EH (cell line): ENCODE measurements at regions not wholly inside any gene's neighbourhood (a gene's known extent, or its start where the extent isn't known, plus 50 kb on each side); places are given as distances from the start of the nearest gene placed in this dataset.

Source experiments
- DNase-seq: peaks from one replicate; pipeline ENCODE4 v3.0.0-alpha.2; 2015; ENCODE audit warnings: low read depth

DNA sequence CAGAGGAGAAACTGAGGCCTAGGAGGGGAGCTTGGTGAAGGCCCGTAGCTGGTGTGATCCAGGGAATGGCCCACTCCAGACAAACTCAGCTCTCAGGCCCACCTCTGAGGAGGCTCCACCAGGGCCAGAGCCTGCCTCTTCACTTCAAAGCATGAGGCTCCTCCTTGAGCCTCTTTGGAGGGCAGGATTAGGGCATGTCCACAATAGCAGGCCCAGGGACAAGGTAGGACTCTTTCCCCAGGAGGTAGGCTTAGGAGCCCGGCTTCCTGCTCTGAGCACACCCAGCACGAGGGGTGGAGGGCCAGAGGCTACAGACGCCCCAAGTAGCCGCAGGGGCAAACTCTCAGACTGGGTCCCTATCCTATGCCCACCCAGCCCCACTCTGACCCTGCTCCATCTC is 164.6 kb upstream of the ZMIZ1 start:
- DNase-seq = no peak

- DNase-seq = no peak
These were observed 163.5 kb upstream of the ZMIZ1 start for GRCh38 chr10:78905015-78905956.

- DNase-seq = no peak
These were observed 162.8 kb upstream of the ZMIZ1 start for GRCh38 chr10:78905957-78906308.

DNA sequence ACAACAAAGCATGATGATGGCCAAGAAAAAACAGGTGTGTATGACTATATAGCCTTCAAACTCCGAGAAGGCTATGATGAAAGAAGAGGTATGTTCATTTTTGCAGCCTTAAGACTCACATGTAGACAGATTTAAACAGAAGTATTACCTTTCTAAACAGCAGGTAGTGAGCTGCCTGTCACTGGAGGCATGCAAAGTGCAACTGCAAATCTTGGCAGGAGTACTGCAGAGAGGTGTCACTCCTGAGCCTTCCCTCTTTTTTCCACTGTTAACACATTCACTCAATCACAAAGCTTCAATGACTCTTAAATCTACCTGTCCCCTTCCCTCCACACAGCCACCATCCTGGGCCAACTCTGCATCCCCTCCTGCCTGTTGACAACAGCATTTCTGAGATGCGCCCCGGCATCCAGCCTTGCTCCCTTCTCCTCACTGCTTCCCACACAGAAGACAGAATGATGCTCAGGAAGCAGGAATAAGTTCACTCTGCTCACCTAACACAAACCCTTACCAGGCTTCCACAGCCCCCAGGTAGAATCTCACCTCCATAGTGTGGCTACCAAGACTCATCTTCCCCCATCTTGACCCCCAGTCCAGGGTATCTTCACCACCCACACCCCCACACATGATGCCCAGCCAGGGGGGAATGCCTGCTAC is 161.9 kb upstream of the ZMIZ1 start:
- DNase-seq = no peak

DNA sequence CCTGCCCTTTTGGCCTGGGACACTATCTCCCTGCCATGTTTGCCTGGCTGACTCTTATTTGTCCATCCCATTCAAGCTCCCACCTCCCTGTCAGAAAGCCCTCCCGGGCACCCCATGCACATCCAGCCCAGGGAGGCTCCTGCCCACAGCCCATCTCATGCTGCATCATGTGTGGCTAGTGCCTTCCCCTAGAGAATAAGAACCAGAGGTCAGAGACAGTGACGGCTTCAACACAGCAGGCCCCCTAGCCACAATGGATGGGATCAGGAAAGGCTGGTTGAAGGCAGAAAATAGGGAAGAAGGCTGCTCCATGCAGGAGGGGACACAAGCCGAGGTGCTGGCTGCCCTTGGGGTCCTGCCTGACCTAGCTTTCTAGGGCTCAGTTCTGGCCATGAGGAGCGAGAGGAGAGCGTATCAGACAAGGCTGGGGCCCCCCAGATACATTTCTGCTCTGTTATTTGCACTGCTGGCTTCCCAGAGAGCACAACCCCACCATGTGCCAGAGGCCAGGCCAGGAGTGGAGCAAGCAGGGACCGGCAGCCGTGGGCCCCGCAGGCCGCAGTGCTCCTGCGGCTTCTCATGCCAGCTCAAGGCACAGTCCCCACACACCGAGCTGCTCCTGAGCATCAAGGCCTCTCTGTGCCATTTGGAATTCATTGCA is 161.1 kb upstream of the ZMIZ1 start:
- DNase-seq = no peak

GRCh38 chr10:78909221-78909620 is 159.5 kb upstream of the ZMIZ1 start:
- DNase-seq = no peak

GRCh38 chr10:78910021-78910420 is 158.7 kb upstream of the ZMIZ1 start:
- no peak for DNase-seq

GRCh38 chr10:78910476-78910875 is 158.3 kb upstream of the ZMIZ1 start:
- no peak for DNase-seq

DNA sequence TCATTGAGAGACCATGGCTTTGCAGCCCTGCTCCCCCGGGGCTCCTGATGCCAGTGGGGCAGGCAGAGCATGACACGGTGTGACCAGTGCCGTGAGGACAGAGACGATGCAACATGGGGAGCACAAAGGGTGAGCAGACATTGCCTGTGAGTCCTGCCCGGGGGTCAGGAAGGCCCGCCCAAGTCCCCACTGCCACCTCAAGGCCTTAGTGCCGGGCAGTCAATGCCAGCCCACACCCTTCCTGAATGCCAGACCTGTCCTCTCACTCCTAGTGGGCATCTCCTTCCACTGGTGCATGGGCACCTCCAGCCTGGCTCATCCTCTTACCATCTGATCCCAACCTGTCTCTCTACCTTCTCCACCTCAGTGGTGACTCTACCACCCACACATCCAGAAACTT is 157.9 kb upstream of the ZMIZ1 start:
- no peak for DNase-seq

- no peak for DNase-seq
These were observed 157.0 kb upstream of the ZMIZ1 start for GRCh38 chr10:78911533-78912340.

GRCh38 chr10:78912361-78913218 is 156.2 kb upstream of the ZMIZ1 start:
- no peak for DNase-seq

DNA sequence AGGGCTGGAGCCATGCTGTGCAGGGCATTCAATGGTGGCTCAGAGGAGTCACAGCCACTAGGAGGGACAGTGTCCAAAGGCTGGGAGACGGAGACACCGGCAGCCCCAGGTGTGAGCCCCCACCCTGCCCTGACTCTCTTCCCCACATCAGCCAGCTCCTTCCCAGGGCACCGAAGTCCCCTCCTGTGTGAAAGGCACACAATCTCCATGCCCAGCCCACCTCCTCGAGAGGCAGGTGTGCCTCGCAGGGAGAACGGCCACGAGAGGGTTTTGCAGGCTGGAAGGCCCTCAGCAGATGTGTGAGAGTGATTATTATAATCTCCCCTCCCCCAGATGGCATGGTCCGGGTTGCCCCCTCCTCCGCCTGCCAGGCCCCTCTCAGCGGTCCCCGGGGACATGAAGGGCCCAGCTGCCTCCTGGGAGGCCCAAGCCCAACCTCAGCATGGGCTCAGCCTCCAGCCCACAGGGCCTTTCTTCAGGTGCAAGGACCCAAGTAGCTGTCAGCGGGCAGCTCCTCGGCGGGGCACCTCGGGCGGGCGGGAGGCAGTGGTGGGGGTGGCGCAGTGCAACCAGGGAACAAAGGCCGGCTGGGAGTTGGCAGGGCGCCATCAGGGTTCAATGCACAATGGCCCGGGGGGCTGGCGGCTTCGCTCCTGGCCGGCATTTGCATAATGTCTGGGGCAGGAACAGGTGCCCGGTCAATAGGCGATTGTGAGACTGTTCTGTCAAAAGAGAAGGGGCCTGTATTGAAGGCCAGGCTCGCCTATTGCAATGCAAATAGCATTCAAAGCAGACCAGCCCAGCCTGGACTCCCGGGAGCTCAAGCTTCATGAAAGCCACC is 155.3 kb upstream of the ZMIZ1 start:
- DNase-seq = no peak

DNA sequence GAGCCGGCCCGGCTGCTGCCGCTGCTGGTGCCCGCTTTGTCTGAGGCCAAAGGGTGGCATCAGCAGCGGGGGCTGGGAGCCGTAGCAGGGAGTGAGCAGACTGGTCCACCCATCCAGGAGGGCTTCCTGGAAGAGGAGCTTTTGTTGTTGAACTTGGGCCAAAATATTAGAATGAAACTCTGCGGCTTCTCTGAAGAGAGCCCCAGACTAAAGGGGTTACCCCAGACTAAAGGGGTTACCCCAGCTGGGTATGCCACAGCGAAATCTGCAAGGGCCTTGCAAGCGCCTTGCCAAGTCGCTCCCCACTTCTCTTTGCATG is 154.7 kb upstream of the ZMIZ1 start:
- DNase-seq = no peak

DNA sequence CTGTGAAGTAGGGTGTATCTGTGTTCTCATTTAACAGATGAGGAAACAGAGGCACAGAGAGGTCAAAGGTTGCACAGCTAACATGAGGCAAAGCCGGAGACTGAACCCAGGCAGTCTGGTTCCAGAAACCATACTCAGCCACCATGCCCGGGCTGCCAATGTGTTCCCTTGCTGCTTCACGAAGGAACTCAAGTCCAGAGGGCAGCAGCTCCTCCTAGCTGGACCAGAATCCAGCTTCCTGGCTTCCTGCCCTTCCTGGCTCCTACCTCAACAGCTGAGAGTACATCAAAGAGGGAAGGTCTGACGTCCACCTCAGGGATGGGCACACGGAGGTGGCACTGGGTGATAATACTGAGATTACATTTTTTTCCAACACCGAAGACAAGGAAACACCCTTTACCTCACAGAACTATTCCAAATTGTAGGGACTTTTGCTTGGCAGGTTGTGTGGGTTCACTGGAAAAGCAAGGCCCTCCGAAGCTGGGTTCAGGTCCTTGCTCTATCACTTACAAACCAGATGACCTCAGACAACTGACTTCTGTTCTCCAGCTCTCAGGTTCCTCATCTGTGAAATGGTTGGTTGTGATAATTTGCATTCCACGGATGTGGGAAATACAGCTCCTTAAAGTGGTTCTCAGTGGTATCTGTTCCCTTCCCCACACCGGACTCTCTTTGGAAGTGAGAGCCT is 154.1 kb upstream of the ZMIZ1 start:
- DNase-seq = no peak

DNA sequence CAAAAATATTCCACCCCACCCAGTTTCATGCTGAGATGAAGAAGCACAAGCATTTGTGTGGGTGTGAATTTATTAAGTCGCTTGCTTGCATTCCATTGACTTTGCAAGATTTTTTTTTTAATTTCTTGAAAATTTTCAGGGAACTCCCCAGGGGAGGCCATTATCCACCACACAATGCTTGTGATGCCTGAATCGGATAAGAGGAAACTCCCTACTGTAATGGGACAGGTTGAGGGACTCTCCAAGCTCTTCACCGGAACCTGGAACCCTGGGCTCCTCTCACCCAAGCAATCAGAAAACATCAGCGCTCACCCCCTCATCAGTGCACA is 153.6 kb upstream of the ZMIZ1 start:
- peak; percentile 42 for DNase-seq

DNA sequence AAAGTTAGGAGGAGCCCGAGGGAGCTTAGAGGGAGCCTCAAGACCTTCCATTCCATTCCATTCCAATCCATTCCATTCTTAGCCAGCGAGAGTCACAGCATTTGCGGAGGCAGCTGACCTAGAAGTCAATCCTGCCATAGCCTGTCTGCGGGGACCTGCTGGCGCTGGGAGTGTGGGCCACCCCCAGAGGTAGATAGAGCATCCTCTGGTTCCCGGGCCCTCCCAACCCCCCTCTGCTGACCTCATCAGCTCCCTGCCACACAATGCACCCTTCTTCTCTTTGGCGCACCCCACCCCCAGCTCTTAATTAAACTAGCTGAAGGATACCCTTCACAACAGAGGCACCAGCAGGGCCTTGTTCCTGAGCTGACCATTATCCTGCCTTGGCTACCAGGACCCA is 152.5 kb upstream of the ZMIZ1 start:
- DNase-seq = no peak

DNA sequence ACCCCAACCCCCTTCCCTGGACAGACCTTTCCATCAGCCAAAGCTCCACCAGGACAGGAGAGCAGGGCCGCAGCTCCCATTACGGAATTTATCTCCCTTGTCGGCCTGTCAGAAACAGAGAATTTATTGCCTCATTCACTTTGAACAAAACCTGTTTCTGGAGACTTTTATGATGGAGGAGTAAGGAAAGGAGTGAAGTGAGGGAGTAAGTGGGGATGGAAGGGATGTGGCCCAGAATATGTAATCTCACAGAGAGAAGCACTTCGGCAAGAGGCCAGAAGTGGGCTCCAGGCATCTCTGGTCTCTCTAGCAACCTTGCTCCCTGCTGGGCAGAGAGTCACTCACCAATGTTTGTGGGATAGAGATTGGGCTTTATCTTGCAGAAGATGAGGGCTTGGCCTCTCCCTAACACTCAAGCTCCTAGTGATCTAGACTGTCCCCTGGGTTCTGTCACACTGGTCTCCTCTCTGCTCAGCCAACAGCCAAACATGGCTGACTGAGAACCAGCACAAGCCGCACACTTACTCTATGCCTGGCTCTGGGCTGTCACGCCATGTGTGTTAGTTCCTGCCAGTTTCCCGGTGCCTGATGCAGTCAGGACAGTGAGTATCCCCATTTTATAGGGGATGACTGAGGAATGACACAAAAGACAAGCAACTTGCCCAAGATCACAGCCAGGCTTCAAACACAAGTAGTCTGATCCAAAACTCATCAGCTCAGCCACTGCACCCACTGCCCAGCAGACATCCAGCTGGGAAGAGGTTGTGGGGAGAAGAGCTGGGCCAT is 149.4 kb upstream of the ZMIZ1 start:
- DNase-seq = no peak

DNA sequence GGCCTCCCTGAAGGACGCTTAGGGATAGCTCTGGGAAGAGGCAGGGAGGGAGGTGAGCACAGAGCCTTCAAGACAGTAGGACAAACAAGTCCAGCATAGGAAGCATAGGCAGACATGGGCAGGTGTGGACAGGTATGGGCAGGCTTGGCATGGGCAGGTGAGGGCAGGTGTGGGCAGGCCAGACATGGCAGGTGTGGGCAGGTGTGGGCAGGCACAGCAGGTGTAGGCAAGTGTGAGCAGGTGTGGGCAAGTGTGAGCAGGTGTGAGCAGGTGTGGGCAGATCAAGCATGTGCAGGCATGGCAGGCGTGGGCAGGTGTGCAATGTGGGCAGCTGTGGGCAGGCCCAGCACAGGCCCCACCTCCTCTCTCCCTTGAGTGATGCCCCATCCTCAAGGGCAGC is 148.8 kb upstream of the ZMIZ1 start:
- DNase-seq = no peak

- no peak for DNase-seq
These were observed 146.9 kb upstream of the ZMIZ1 start for GRCh38 chr10:78921895-78922294.
